SU-DHL-6 (cell line): ENCODE measurements at regions not wholly inside any gene's neighbourhood (a gene's known extent, or its start where the extent isn't known, plus 50 kb on each side); places are given as distances from the start of the nearest gene placed in this dataset.

Source experiments
- H2AFZ ChIP-seq: fragments of 200-600 bp; sonication (generic); 2 replicates; pipeline ENCODE4 v1.6.1; 2014; ENCODE audit warnings: low read depth, mild to moderate bottlenecking, moderate library complexity, mixed read lengths, antibody characterized with exemption, low read length; ENCODE audit not compliant: severe bottlenecking
- H3F3A ChIP-seq: fragments of 200-600 bp; shearing (Covaris generic); 2 replicates; pipeline ENCODE4 v1.6.0; 2016; ENCODE audit warnings: antibody characterized with exemption, mild to moderate bottlenecking; ENCODE audit not compliant: insufficient read depth
- H3K27ac ChIP-seq: fragments of 200-600 bp; sonication (generic); 2 replicates; pipeline ENCODE4 v1.5.1; 2016; ENCODE audit warnings: low read depth, mild to moderate bottlenecking, low read length, moderate library complexity, mixed read lengths
- H3K27me3 ChIP-seq: fragments of 200-600 bp; sonication (generic), shearing (Covaris generic); 2 replicates; pipeline ENCODE4 v1.6.0; 2014; ENCODE audit warnings: mild to moderate bottlenecking, low read length
- H3K36me3 ChIP-seq: fragments of 200-600 bp; sonication (generic); 2 replicates; pipeline ENCODE4 v1.6.1; 2014; ENCODE audit warnings: mild to moderate bottlenecking, low read length, mixed read lengths
- H3K4me2 ChIP-seq: fragments of 300-600, 200-600 bp; shearing (Covaris generic), sonication (generic); 2 replicates; pipeline ENCODE4 v1.6.0; 2014; ENCODE audit warnings: low read length, low read depth, mild to moderate bottlenecking; ENCODE audit not compliant: poor library complexity, severe bottlenecking
- H3K4me3 ChIP-seq: fragments of 200-600 bp; sonication (generic); 2 replicates; pipeline ENCODE4 v1.5.1; 2014; ENCODE audit warnings: antibody characterized with exemption, low read length, mild to moderate bottlenecking, mixed read lengths; ENCODE audit not compliant: insufficient read depth, poor library complexity, severe bottlenecking
- H3K79me2 ChIP-seq: fragments of 200-600 bp; sonication (generic); 2 replicates; pipeline ENCODE4 v1.6.1; 2014; ENCODE audit warnings: mild to moderate bottlenecking, low read length, moderate library complexity; ENCODE audit not compliant: insufficient read depth
- H3K9ac ChIP-seq: fragments of 200-600 bp; sonication (generic); 2 replicates; pipeline ENCODE4 v1.7.0; 2014; ENCODE audit warnings: mild to moderate bottlenecking, low read length
- H3K9me2 ChIP-seq: fragments of 200-600 bp; sonication (generic); replicated peaks from 2 replicates; pipeline ENCODE4 v1.6.1; 2014; ENCODE audit warnings: low read length; ENCODE audit not compliant: insufficient read depth
- H3K9me3 ChIP-seq: fragments of 200-600 bp; sonication (generic); 2 replicates; pipeline ENCODE4 v1.6.1; 2014; ENCODE audit warnings: low read length, mixed read lengths; ENCODE audit not compliant: insufficient read depth
- H4K20me1 ChIP-seq: fragments of 200-600 bp; sonication (generic); 2 replicates; pipeline ENCODE4 v1.6.1; 2014; ENCODE audit warnings: low read depth, mild to moderate bottlenecking, antibody characterized with exemption, low read length, moderate library complexity, mixed read lengths
- EZH2phosphoT487 ChIP-seq: fragments of 200-600 bp; sonication (generic), shearing (Covaris generic); conservative IDR thresholded peaks from 2 replicates; pipeline ENCODE4 v1.6.1; 2018; ENCODE audit warnings: mild to moderate bottlenecking, antibody characterized with exemption, low read length, moderate library complexity, mixed read lengths
- TF ChIP-seq, protein P1 (sequence below): fragments of 200-600 bp; sonication (generic); IDR thresholded peaks from one replicate; pipeline ENCODE4 v1.5.1; 2017; ENCODE audit warnings: antibody characterized with exemption, mild to moderate bottlenecking, low read length, moderate library complexity; ENCODE audit not compliant: insufficient read depth, poor library complexity, severe bottlenecking

DNA sequence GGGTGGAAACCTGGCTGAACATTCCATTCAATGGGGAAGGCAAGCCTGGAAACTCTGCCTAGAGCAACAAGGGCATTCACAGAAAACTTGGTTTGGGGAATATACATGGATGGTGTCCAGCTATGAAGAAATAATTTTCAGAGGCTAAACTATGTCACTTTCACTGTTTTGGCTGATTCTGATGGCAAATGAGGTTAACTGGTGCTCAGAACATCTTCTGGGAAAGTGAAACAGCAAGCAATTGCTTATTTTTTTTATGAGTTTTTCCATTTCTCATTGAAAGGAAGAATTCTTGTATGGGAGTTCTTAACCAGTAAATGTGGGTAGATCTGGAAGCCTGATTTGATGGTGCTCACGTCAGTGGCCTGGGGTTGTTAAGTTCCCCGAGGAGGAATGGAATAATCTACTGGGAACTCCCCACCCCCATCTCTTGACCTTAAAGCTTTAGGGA, 132.8 kb upstream of the BTG1 start:
- no peaks in the 10 kb centered on the region for H3K79me2 ChIP-seq
- H3K4me2 ChIP-seq = no peak overlapping the region
- H3K36me3 ChIP-seq = no peaks in the 10 kb centered on the region
- H3F3A ChIP-seq = no peaks in the 10 kb centered on the region
- no peak overlapping the region for H3K9ac ChIP-seq
- H3K27ac ChIP-seq = no peak overlapping the region
- no peaks in the 10 kb centered on the region for H3K9me2 ChIP-seq
- H2AFZ ChIP-seq = no peak overlapping the region
- H3K27me3 ChIP-seq = no peaks in the 10 kb centered on the region
- H3K4me3 ChIP-seq = no peak overlapping the region
- no peak for TF ChIP-seq EZH2phosphoT487
- TF ChIP-seq, protein P1, sequence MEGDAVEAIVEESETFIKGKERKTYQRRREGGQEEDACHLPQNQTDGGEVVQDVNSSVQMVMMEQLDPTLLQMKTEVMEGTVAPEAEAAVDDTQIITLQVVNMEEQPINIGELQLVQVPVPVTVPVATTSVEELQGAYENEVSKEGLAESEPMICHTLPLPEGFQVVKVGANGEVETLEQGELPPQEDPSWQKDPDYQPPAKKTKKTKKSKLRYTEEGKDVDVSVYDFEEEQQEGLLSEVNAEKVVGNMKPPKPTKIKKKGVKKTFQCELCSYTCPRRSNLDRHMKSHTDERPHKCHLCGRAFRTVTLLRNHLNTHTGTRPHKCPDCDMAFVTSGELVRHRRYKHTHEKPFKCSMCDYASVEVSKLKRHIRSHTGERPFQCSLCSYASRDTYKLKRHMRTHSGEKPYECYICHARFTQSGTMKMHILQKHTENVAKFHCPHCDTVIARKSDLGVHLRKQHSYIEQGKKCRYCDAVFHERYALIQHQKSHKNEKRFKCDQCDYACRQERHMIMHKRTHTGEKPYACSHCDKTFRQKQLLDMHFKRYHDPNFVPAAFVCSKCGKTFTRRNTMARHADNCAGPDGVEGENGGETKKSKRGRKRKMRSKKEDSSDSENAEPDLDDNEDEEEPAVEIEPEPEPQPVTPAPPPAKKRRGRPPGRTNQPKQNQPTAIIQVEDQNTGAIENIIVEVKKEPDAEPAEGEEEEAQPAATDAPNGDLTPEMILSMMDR = no peak
- no peaks in the 10 kb centered on the region for H4K20me1 ChIP-seq
- no peaks in the 10 kb centered on the region for H3K9me3 ChIP-seq

DNA sequence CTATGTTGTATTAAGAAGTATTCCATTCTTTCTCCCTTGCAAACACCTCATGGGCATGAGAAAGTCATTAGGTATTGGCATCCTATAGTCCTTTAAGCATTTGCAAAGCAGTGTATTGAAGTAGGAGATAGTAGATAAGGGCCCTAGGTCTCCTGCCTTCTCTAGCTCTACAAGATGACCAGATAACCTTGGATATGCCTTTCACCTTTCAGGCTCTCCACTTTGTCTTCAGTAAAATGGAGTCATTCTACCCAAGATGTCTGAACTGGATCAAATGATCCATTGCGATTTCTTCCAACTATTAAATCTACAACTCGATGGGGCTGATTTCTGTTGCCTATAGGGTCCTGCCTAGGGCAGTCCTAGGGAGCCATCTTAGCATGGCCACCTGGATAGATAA, 132.1 kb upstream of the BTG1 start:
- H3K4me3 ChIP-seq = no peak overlapping the region
- no peaks in the 10 kb centered on the region for H3K36me3 ChIP-seq
- H3K27ac ChIP-seq = no peak overlapping the region
- no peaks in the 10 kb centered on the region for H3K27me3 ChIP-seq
- H3K4me2 ChIP-seq = no peak overlapping the region
- H3K79me2 ChIP-seq = no peaks in the 10 kb centered on the region
- H2AFZ ChIP-seq = no peak overlapping the region
- no peaks in the 10 kb centered on the region for H4K20me1 ChIP-seq
- TF ChIP-seq, protein P1 = no peak
- no peak for TF ChIP-seq EZH2phosphoT487
- no peak overlapping the region for H3K9ac ChIP-seq
- H3K9me2 ChIP-seq = no peaks in the 10 kb centered on the region
- no peaks in the 10 kb centered on the region for H3F3A ChIP-seq
- H3K9me3 ChIP-seq = no peaks in the 10 kb centered on the region

DNA sequence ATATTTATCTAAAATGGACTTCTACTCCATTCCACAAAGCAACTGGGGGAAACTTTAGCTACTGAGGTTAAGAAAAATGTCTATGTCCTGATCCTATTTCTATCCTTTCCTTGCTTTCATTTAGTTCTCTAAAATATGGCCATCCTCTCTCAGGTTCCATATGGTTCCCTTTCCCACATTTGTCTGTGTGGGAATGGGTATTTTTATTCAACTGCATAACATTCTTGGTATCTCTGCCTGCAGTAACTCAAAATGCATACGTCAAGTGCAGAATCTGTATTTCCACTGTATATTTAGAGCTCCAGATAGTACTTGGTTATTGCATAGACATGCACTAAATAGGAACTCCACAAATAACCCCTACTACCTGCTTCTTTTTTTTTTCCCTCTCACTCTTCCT, 130.6 kb upstream of the BTG1 start:
- no peak for TF ChIP-seq EZH2phosphoT487
- TF ChIP-seq, protein P1 = no peak
- Histone ChIP-seq H3K36me3 (no peaks in the 10 kb centered on the region), H3F3A (no peaks in the 10 kb centered on the region), H3K79me2 (no peaks in the 10 kb centered on the region), H3K4me2 (no peak overlapping the region), H3K4me3 (no peak overlapping the region), H3K9me2 (no peaks in the 10 kb centered on the region), H2AFZ (no peak overlapping the region), H3K9me3 (no peaks in the 10 kb centered on the region), H3K9ac (no peak overlapping the region), H3K27me3 (no peaks in the 10 kb centered on the region), H3K27ac (no peak overlapping the region), H4K20me1 (no peaks in the 10 kb centered on the region)
